K562 (cell line): ENCODE measurements at regions not wholly inside any gene's neighbourhood (a gene's known extent, or its start where the extent isn't known, plus 50 kb on each side); places are given as distances from the start of the nearest gene placed in this dataset.
A peak's percentile ranks its signal among the peaks of the same experiment; 100 is the strongest.

ENCODE experiments used
- ATAC-seq: fragments of 200-7000 bp; cut with Tn5 transposase; 3 replicates; pipeline ENCODE4 v1.9.1; 2020; ENCODE audit warnings: moderate library complexity
- BruUV-seq: library from RNA; stranded (reverse); fragments of 400-500 nt; replicated peaks from 2 replicates; lab custom pipeline; 2021; lab: Mats Ljungman, UMichigan
- CTCF ChIA-PET: fragments of 300-600 bp; formaldehyde crosslinking; extraction: SDS; loops from one replicate; lab custom pipeline; 2021; ENCODE audit warnings: low intra/inter-chr PET ratio; lab: Yijun Ruan, JAX
- POLR2A ChIA-PET: fragments of 300-600, 350-650 bp; sonication (Branson Sonifier 250); formaldehyde crosslinking; extraction: SDS; loops from one replicate; lab custom pipeline; 2021; ENCODE audit warnings: antibody characterized with exemption, inconsistent platforms; lab: Yijun Ruan, JAX
- DNase-seq, 4 experiments: peaks; one replicate each; pipeline versions ENCODE4 v3.0.0 to v3.0.0-alpha.2; 2011 to 2018; ENCODE audit warnings: low spot score in 3 of 4, mixed read lengths in 3 of 4; ENCODE audit errors: extremely low read depth in 1 of 4
- FAIRE-seq: peaks from 2 replicates; lab custom pipeline; 2011; peaks lifted over from hg19 to GRCh38; lab: Jason Lieb, UNC
- H2AFZ ChIP-seq: 2 replicates; pipeline ENCODE4 v1.6.0; 2011; ENCODE audit warnings: low read depth, low read length, control low read depth, inconsistent platforms
- H3K27ac ChIP-seq: fragments of 200-600 bp; 3 replicates; pipeline ENCODE4 v1.8.0; 2011; ENCODE audit warnings: low read depth, mild to moderate bottlenecking, control low read depth, inconsistent platforms, low read length, moderate library complexity, mixed read lengths; ENCODE audit errors: extremely low read depth
- H3K27me3 ChIP-seq, 2 experiments: fragments of 300-600 bp in 1 of 2; 2 replicates in 1 of 2; 3 replicates in 1 of 2; pipeline versions ENCODE4 v1.6.0 to v1.8.0; 2011; ENCODE audit warnings: inconsistent platforms in 2 of 2, low read length in 2 of 2, mild to moderate bottlenecking in 1 of 2, mixed read lengths in 1 of 2, moderate library complexity in 1 of 2; ENCODE audit not compliant: control insufficient read depth in 2 of 2, insufficient read depth in 2 of 2
- H3K36me3 ChIP-seq: fragments of 300-600 bp; 3 replicates; pipeline ENCODE4 v1.8.0; 2011; ENCODE audit warnings: mild to moderate bottlenecking, low read length, inconsistent platforms; ENCODE audit not compliant: control insufficient read depth, insufficient read depth
- H3K4me1 ChIP-seq, 2 experiments: fragments of 200-600 bp in 1 of 2; replicated peaks in 1 of 2; 2 replicates in 1 of 2; 3 replicates in 1 of 2; pipeline versions ENCODE4 v1.5.1 to v1.8.0; 2011; ENCODE audit warnings: inconsistent platforms in 2 of 2, low read length in 2 of 2, mild to moderate bottlenecking in 1 of 2, mixed read lengths in 1 of 2, moderate library complexity in 1 of 2; ENCODE audit not compliant: control insufficient read depth in 2 of 2, insufficient read depth in 2 of 2
- H3K4me2 ChIP-seq: 2 replicates; pipeline ENCODE4 v1.6.1; 2011; ENCODE audit warnings: low read length, control low read depth, inconsistent platforms, mixed read lengths; ENCODE audit not compliant: insufficient read depth
- H3K4me3 ChIP-seq: fragments of 200-600 bp; sonication (generic), shearing (Covaris generic); 2 replicates; pipeline ENCODE4 v1.5.1; 2016; ENCODE audit warnings: control low read depth, inconsistent platforms
- H3K79me2 ChIP-seq: fragments of 200-600 bp; 3 replicates; pipeline ENCODE4 v1.8.0; 2011; ENCODE audit warnings: low read length, inconsistent platforms; ENCODE audit not compliant: control insufficient read depth, insufficient read depth
- H3K9ac ChIP-seq, 2 experiments: 2 replicates each; pipeline versions ENCODE4 v1.6.0 to v1.6.1; 2011; ENCODE audit warnings: low read depth in 2 of 2, low read length in 2 of 2, control low read depth in 1 of 2, inconsistent platforms in 1 of 2, mild to moderate bottlenecking in 1 of 2, mixed read lengths in 1 of 2; ENCODE audit not compliant: insufficient read depth in 1 of 2
- H3K9me1 ChIP-seq: one replicate; pipeline ENCODE4 v1.6.0; 2011; ENCODE audit warnings: inconsistent platforms, mild to moderate bottlenecking, low read length, moderate library complexity; ENCODE audit not compliant: control insufficient read depth, insufficient read depth
- H3K9me3 ChIP-seq: replicated peaks from 2 replicates; pipeline ENCODE4 v1.5.1; 2011; ENCODE audit warnings: low read depth, low read length, inconsistent platforms; ENCODE audit not compliant: control insufficient read depth, insufficient read depth
- H4K20me1 ChIP-seq: replicated peaks from 2 replicates; pipeline ENCODE4 v1.6.1; 2011; ENCODE audit warnings: low read length, inconsistent platforms, mixed read lengths; ENCODE audit not compliant: control insufficient read depth, insufficient read depth
- BHLHE40 ChIP-seq: IDR thresholded peaks from 2 replicates; pipeline ENCODE4 v1.6.1; 2011; ENCODE audit warnings: low read length, improper control_type of control experiment
- POLR2A ChIP-seq: fragments of 450-650 bp; conservative IDR thresholded peaks from 2 replicates; pipeline ENCODE4 v1.6.1; 2016
- RAD51 ChIP-seq: fragments of 450-650 bp; IDR thresholded peaks from 2 replicates; pipeline ENCODE4 v1.7.1; 2016; ENCODE audit warnings: low read depth, mild to moderate bottlenecking, borderline replicate concordance
- RERE ChIP-seq: sonication (generic); formaldehyde crosslinking; IDR thresholded peaks from 2 replicates; pipeline ENCODE4 v1.8.0; 2023; ENCODE audit warnings: missing genetic modification reagents, mild to moderate bottlenecking, borderline replicate concordance
- ZBTB40 ChIP-seq, 2 experiments: fragments of 450-650 bp in 1 of 2; sonication (generic) in 1 of 2; formaldehyde crosslinking in 1 of 2; IDR thresholded peaks; 2 replicates each; pipeline versions ENCODE4 v1.7.1 to v1.9.0; 2016 to 2022; ENCODE audit warnings: inconsistent platforms in 1 of 2, mild to moderate bottlenecking in 1 of 2, missing genetic modification reagents in 1 of 2
- ZNF740 ChIP-seq, 3 experiments: fragments of 200-800 bp in 1 of 3; sonication (Bioruptor generic) in 1 of 3; sonication (generic) in 1 of 3; formaldehyde crosslinking in 1 of 3; IDR thresholded peaks; 2 replicates each; pipeline versions ENCODE4 v1.6.1 to v1.8.0; 2016 to 2022; ENCODE audit warnings: mild to moderate bottlenecking in 2 of 3, missing compliant biosample characterization in 2 of 3, missing genetic modification characterization in 2 of 3, missing genetic modification reagents in 1 of 3
- in situ Hi-C: fragments of 300-500 bp; cut with MboI; formaldehyde crosslinking; loops from 4 replicates; pipeline ENCODE4 v1.15.0; 2018; ENCODE audit warnings: inconsistent platforms, mixed read lengths
- intact Hi-C: fragments of 100-400 bp; cut with micrococcal nuclease; formaldehyde crosslinking; loops from 2 replicates; pipeline ENCODE4 v1.14.2; 2022

- intact Hi-C loops, result no loop called here
- H3K36me3 ChIP-seq, result no peaks in the 10 kb centered on the region
- DNase-seq (no peak), ATAC-seq (no peak), FAIRE-seq (no peak)
- no peak overlapping the region for H3K4me3 ChIP-seq
- TF ChIP-seq RERE (CRISPR knock-in tag) (no peak), BHLHE40 (no peak), ZBTB40 (IDR thresholded peaks at IDR 0.05) (0 out of 2 replicates have a peak, but pooled peaks have one; percentile 32), ZBTB40 (CRISPR knock-in tag; IDR thresholded peaks at IDR 0.05) (no peak), ZNF740 (CRISPR knock-in tag; IDR thresholded peaks at IDR 0.05) (no peak), ZNF740 (tag; IDR thresholded peaks at IDR 0.05) (no peak), RAD51 (no peak), POLR2A (no peak)
- ChIA-PET CTCF (no interaction called here), POLR2A (no interaction called here)
- BruUV-seq, result no TSS peak
- no peak overlapping the region for H3K27ac ChIP-seq
- in situ Hi-C loops, result no loop called here
- H3K9ac ChIP-seq, result no peak overlapping the region
- H2AFZ ChIP-seq, result no peak overlapping the region
- no peaks in the 10 kb centered on the region for H4K20me1 ChIP-seq
- no peaks in the 10 kb centered on the region for H3K27me3 ChIP-seq
- H3K9me1 ChIP-seq, result no peaks in the 10 kb centered on the region
- no peaks in the 10 kb centered on the region for H3K79me2 ChIP-seq
- no peaks in the 10 kb centered on the region for H3K4me1 ChIP-seq
- H3K9me3 ChIP-seq, result no peaks in the 10 kb centered on the region
- no peak overlapping the region for H3K4me2 ChIP-seq
Measured at GRCh38 chrX:7316280-7316679, 168.3 kb upstream of the PUDP start.
